DND-41 (cell line): ENCODE measurements at regions not wholly inside any gene's neighbourhood (a gene's known extent, or its start where the extent isn't known, plus 50 kb on each side); places are given as distances from the start of the nearest gene placed in this dataset.

Experiments used
- EZH2 ChIP-seq: IDR thresholded peaks from 3 replicates; pipeline ENCODE4 v1.6.1; 2012; ENCODE audit warnings: borderline replicate concordance, low read depth, mild to moderate bottlenecking, moderate library complexity, low read length, inconsistent platforms; ENCODE audit not compliant: severe bottlenecking
- TF ChIP-seq, protein P1 (sequence below): IDR thresholded peaks from 2 replicates; pipeline ENCODE4 v1.5.1; 2012; ENCODE audit warnings: borderline replicate concordance, low read length, moderate library complexity, mild to moderate bottlenecking; ENCODE audit not compliant: poor library complexity, severe bottlenecking; ENCODE audit errors: extremely low read depth

DNA sequence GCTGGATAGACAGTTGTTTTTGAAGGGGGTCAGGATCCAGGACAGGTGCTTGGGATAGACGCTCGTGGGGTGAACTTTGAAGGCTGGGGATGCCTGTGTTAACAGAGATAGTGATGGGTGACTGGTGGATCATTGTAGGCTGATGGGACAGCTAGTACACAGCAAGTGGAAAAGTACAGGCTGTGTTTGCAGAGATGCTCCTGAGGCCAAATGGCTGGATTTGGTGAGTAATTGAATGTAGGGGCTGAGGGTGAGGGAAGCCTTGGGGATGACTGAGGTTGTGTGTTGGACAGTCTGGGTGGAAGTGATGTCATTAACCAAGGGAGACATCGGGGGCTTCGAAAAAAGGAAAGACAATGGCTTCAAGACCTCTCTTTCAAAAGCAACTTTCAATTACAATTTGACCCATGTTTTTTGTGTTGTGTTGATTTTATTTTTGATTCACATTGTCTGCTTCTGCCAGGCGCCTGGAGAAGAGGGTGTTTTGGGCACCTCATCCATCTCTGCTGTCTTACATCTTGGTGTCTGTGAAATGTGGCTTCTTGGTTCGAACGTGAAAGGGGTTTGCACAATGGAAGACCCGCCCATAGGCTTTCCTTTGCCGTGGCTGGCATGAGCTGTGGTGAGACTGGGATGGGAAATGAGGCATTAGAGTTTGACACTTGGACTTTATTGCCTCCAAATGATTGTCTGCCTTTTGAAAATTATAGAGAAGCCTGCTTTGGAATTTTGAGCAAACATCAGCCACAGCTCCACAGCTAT is 147.5 kb downstream of the FOXD2 start:
- TF ChIP-seq, protein P1, sequence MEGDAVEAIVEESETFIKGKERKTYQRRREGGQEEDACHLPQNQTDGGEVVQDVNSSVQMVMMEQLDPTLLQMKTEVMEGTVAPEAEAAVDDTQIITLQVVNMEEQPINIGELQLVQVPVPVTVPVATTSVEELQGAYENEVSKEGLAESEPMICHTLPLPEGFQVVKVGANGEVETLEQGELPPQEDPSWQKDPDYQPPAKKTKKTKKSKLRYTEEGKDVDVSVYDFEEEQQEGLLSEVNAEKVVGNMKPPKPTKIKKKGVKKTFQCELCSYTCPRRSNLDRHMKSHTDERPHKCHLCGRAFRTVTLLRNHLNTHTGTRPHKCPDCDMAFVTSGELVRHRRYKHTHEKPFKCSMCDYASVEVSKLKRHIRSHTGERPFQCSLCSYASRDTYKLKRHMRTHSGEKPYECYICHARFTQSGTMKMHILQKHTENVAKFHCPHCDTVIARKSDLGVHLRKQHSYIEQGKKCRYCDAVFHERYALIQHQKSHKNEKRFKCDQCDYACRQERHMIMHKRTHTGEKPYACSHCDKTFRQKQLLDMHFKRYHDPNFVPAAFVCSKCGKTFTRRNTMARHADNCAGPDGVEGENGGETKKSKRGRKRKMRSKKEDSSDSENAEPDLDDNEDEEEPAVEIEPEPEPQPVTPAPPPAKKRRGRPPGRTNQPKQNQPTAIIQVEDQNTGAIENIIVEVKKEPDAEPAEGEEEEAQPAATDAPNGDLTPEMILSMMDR = no peak
- no peak for TF ChIP-seq EZH2
